ELR (cell line): ENCODE measurements at regions not wholly inside any gene's neighbourhood (a gene's known extent, or its start where the extent isn't known, plus 50 kb on each side); places are given as distances from the start of the nearest gene placed in this dataset.
"Not testable (repeated sequence)": the region's sequence is repeated elsewhere in the genome, so short reads cannot be mapped to it uniquely, and the experiment has no call there.

ENCODE experiments used
- DNase-seq: peaks from one replicate; pipeline ENCODE4 v3.0.0-alpha.2; 2015; ENCODE audit warnings: low read depth

DNA sequence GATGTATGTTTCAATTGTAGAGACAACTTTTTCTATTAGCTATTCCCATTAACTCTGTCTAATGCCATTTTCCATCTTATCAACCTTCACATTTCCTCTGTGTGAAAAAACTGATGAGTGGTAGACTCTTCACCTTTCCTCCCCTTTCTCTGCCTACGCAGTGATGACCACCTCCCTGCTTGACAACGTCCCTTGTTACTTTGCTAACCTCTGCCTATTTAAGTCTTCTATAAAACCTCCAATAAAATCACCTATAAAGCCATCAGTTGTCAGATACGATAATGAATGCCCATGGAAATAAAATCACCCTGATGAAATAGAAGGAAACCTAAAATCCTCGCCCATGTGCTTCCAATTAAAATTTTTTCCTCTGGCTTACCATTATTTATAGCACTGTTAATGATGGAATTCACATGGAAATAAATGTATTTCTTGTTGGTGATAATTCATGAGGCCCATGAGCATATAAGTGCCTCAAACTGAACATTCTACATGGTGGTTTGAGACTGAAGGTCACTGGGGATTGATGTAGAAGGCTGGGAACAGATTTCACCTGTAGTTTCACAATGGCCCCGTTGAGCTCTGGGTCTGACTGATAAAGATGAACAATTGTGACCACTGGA, 1454.0 kb upstream of the SEL1L start:
- no peak for DNase-seq

DNA sequence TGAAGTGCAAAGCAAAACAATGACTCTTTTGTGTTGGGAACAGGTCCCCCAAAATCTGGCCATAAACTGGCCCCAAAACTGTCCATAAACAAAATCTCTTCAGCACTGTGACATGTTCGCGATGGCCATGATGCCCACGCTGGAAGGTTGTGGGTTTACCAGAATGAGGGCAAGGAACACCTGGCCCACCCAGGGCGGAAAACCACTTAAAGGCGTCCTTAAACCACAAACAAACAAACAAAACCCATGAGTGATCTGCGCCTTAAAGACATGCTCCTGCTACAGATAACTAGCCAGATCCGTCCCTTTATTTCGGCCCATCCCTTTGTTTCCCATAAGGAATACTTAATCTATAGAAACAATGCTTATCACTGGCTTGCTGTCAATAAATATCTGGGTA, 1460.9 kb upstream of the SEL1L start:
- DNase-seq, result not testable (repeated sequence)

DNA sequence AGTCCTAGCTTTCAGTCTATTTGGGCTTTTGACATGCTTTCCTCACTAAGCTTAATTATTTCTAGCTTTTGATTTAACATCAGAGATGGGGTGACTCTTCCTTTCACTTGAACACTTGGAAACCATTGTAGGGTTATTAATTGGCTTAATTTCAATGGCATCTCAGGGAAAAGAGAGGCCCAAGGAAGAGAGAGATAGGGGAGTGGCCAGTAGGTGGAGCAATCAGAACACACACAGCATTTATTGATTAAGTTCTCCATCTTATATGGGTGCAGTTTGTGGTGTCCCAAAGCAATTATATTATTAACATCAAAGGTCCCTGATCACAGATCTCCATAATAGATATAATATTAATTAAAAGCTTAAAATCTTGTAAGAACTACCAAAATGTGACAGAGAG, 1466.1 kb upstream of the SEL1L start:
- DNase-seq, result peak; percentile 3

GRCh38 chr14:83004456-83005006, 1470.9 kb upstream of the SEL1L start:
- DNase-seq, result no peak

GRCh38 chr14:83006121-83006670, 1472.5 kb upstream of the SEL1L start:
- DNase-seq, result no peak

GRCh38 chr14:83007052-83007451, 1473.4 kb upstream of the SEL1L start:
- not testable (repeated sequence) for DNase-seq

DNA sequence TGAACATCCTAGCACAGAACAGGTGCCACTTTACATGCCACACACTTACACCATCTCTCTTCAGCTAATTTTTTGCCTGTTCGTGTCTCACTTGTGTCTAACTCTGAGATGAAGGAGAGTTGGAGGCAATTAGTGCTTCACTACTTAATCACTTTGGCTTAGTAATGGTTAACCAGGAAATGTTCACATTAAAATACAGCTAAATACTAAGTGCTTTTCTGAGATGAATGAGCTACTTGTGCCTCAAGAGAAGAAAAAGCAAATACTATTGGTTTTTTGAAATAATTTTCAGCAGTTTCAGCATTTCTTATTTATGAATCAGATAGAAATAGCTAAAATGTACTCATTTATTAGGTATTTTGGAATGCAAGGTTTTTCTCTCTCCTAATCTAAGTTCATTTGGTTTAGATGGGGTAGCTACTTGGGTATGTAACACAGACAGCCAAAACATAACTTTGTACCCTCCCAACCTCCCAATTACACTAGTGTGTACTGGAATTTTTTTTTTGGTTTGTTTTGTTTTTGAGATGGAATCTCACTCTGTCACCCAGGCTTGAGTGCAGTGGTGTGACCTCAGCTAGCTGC, 1474.1 kb upstream of the SEL1L start:
- no peak for DNase-seq

DNA sequence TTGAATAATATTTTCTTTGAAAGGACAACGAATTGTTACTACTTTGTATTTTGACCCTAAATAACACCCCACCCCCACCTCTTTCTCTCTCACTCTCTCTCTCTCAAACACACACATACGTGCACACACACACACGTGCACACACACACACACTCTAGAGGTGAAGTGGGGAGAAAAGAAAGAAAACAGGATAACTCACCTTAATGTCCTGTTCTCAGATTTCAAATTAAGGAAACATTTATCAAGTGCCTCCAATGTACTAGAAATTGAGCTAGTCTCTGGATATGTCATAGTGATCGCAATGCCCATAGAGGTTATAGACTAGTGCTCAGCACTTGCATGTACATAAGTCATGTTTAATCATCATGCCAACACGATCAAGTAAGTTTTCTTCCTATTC, 1483.6 kb upstream of the SEL1L start:
- no peak for DNase-seq

DNA sequence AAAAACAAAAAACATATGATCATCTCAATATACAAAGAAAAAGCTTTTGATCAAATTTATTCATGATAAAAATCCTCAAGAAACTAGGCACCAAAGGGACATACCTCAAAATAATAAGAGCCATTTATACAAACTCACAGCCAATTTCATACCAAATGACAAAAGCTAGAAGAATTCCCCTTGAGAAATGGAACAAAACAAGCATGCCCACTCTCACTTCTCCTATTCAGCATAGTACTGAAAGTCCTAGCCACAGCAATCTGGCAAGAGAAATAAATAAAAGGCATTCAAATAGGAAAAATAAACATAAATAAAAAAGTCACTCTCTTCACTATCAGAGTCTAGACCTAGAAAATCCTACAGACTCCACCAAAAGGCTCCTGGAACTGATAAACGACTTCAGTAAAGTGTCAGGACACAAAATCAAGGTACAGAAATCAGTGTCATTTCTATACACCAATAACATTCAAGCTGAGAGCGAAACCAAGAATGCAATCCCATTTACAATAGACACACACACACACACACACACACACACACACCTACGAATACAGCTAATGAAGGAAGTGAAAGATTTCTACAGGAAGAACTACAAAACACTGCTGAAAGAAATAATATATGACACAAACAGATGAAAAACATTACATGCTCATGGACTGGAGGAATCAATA, 1486.2 kb upstream of the SEL1L start:
- no peak for DNase-seq

- no peak for DNase-seq
These were observed 1487.7 kb upstream of the SEL1L start for GRCh38 chr14:83021323-83021722.

DNA sequence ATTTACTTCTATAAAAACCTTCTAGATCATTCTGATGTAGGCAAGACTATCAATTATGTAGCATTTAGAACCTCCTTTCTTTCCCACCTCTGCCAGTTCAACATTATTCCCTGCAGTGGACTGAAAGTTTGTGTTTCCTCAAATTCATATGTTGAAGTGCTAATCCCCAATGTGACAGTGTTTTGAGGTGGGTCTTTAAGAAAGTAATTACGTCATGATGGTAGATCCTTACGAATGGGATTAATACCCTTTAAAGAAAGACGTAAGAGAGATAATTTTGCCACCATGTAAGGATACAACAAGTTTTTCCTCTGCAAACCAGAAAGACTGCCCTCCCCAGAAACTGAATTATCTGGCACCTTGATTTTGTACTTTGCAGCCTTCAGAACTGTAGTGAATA, 1489.7 kb upstream of the SEL1L start:
- no peak for DNase-seq

DNA sequence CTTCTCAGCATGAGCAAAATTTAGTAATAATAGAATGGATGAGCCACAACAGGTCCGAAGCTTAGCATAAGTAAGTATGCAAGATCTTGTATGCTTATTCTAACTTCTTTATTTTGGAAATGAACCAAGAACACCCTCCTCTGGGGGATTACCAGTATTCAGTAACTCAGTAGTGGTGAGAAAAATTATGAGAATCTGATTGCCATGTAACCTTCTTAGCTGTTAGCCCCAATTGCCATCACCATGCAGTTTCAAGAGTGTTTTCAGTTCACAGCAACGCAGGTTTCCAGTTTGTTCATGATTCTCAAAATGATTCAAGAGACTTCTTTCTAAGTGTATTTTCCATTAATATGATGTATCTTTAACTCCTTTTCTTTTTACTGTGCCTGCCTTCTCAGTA, 1507.6 kb upstream of the SEL1L start:
- no peak for DNase-seq

DNA sequence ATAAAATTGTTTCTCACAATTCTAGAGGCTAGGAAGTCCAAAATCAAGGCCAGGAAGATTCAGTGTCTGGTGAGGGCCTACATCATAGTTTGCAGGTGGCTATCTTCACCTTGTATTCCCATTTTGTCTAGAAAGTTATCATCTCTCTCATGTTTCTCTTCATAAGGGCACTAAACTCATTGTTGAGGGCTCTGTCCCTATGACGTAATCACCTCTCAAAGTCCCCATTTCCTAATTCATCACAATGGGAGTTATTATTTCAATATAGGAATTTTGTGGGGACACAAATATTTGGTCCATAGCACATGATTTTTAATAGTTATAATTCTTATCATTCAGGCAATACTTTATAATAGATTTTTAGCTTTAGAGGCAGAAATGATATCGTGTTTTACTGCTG, 1509.2 kb upstream of the SEL1L start:
- DNase-seq, result no peak

DNA sequence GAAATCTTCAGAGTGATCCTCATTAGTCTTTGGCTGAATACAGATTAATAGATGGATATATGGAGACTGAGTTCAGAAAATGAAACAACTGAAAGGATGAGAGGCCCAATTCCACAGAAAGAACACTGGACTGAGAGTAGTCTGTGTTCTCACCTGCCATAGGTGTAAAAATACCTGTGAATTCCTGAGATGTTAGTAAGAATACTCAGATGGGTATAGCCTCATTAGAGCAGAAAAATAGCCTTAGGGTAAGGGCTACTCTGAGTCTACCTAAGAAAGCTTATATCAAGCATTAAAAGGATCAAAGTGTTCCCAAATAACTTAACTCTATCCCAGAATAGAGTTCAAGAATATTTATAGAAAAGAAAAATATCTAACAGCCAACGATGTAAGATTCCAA, 1510.3 kb upstream of the SEL1L start:
- no peak for DNase-seq

- DNase-seq, result no peak
These were observed 1513.6 kb upstream of the SEL1L start for GRCh38 chr14:83047059-83047830.

GRCh38 chr14:83053022-83053710, 1519.5 kb upstream of the SEL1L start:
- no peak for DNase-seq

DNA sequence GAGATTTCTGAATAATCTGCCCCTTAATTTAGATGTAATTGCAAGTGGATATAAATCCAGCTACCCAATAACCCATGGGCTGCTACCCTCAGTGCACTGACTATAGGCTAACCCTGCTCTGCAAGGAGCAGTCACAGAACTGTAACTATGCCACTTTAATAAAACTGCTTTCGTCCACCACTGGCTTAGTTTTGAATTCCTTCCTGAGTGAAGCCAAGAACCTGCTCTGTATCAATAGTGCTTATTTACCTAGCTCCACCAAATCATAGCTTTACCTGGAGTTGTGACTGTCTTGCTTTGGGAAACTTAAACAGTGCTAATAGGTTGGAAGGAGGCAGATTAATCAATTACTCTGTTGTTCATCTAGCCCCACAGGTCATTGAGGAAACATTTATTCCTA, 1524.4 kb upstream of the SEL1L start:
- no peak for DNase-seq

- DNase-seq, result peak; percentile 20
These were observed 1538.3 kb upstream of the SEL1L start for GRCh38 chr14:83071888-83072501.

DNA sequence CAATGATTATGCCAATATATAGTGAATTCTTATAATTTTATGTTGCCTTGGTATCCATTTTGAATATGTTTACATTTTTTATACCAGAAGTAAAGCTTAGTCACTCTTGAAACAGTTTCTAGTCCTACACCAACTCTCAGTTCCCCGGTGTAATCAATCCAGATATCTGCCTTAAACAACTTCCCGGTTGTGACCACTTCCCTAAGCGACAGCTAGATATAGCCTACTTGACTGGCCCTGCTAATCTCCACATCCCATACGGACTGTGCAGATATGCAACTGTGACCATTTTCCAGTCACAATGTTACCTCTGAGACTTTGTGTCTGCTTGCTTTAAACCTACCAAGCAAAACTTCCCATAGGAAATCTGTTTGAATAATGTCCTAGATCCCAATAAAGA, 1551.5 kb upstream of the SEL1L start:
- no peak for DNase-seq

- no peak for DNase-seq
These were observed 1552.1 kb upstream of the SEL1L start for GRCh38 chr14:83085725-83086124.
